HG02623 (cell line): ENCODE measurements at regions not wholly inside any gene's neighbourhood (a gene's known extent, or its start where the extent isn't known, plus 50 kb on each side); places are given as distances from the start of the nearest gene placed in this dataset.

Experiments used
- ATAC-seq: cut with Tn5 transposase; IDR thresholded peaks from one replicate; pipeline ENCODE4 v1.9.1; 2021; ENCODE audit warnings: moderate library complexity; ENCODE audit not compliant: unreplicated experiment

DNA sequence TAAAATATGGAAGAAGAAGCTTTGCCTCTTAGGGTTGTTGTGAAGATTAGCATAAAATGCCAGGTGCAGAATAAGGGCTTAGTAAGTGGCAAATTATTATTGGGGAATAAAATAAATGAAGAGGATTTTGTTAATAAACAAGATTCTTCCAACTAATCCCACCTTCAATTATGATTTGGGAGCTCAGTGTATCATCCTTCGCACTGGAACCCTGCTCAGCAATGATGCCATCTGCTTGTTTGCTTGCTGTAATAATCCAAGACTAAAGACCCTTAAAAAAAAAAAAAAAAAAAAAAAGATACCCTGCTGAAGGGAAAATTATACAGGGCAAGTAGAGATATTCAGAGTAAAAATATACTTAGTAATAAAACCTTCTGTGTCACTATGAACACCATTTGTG is 62.0 kb upstream of the RREB1 start:
- no peak for ATAC-seq

DNA sequence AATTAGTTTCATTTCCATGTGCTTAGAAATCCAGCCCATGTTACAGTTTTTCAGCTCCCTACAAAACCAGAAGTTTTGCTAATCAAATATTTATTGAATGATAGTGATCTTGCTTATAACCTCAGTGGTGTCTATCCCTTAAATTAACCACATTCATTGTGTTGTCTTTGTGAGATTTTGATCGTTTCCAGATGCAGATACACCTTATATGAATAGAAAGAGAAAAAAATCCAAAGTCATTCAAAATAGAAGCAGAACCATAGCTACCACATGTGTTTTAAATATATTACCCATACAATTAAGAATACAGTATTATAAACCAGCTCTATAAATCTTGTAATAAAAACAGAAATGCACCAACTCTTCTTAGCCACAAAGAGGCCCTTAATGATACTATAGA is 60.6 kb upstream of the RREB1 start:
- no peak for ATAC-seq

DNA sequence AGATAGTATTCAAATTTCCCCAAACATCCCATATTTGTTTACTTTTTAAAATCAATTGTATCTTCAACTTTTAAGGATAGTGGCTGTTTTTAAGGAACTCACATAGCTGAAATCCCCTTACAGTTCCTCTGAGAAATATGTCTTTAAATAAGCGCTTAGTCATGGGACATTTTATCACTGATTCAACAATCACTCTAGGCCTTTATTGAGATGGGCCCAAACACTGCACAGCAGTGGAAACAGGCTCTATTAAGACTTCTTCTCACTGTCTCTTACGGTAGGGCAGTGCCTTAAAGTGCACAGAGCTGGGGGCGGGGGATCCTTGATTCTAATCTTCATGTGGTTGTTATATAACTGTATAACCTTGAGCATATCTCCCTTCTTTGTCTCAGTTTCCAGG is 59.8 kb upstream of the RREB1 start:
- ATAC-seq = no peak

DNA sequence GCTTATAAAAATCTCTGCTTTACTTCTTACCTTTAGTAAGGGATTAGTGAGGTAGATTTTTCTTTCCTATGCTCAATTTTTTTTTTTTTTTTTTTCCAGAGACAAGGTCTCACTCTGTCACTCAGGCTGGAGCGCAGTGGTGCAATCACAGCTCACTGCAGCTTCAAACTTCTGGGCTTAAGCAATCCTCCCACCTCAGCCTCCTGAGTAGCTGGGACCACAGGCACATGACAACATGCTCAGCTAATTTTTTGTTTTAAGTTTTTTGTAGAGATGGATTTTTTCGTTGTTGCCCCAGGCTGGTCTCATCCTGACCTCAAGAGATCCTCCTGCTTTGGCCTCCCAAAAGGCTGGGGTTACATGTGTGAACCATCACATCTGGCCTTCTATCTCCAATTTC is 58.9 kb upstream of the RREB1 start:
- no peak for ATAC-seq

DNA sequence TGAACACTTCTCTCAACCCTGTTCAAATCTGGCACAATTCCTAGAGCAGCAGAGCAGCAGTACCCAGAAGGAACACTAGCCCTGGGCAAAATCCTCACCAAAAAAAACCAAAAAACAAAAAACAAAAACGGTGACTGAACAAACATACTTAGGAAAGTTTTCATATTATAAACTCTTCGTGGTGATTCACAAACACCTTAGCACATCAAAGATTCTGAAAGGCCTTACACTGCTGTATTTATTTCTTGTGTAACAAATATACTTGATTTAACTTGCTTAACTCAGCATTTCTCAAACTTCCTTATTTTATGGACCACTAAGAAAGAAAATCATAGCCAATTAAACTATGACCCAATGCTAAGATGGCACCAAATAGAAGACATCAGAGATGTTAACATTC is 57.8 kb upstream of the RREB1 start:
- ATAC-seq = no peak

DNA sequence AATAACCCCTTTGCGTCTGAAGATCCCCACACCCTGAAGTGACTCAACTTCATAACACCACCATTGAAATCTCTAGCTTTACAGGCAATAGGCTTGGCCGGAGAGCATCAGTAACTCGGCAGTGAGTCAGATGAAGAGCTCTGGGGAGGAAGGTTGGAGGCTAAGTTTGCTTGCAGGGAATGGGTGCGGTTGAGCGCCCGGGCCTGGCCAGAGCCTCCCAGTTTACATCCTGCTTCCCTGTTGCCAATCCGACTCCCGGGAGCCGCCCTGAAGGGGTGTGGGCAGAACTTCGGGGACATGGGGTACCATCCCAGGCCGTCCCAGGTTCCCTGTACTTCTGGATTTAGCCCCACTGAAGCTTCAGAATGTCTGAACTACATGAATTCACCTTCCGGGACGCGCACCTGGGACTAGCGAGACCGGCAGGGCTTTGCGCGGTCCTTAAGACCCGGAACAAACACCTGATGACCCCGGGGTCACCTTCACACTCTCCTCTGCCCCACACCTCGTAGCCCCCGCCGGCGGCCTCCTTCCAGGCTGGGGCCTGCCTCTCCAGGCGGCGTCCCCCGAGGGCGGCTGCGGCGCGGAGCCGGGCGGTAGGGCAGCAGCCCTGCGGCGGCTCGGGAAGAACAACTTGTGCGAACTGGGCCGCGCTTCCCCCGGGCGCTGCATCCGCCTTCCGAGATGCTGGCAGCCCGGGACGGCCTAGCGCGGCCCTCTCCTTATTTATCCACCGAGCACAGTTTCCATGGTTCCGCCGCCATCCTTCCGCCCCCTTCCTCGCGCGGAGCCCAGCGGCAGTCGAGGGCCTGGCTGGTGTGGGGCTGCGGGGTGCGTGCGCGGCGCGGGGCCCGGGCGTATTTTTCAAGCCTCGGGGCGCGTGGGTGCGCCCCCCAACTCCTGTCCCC is 56.6 kb upstream of the RREB1 start:
- ATAC-seq = peak; percentile 25

DNA sequence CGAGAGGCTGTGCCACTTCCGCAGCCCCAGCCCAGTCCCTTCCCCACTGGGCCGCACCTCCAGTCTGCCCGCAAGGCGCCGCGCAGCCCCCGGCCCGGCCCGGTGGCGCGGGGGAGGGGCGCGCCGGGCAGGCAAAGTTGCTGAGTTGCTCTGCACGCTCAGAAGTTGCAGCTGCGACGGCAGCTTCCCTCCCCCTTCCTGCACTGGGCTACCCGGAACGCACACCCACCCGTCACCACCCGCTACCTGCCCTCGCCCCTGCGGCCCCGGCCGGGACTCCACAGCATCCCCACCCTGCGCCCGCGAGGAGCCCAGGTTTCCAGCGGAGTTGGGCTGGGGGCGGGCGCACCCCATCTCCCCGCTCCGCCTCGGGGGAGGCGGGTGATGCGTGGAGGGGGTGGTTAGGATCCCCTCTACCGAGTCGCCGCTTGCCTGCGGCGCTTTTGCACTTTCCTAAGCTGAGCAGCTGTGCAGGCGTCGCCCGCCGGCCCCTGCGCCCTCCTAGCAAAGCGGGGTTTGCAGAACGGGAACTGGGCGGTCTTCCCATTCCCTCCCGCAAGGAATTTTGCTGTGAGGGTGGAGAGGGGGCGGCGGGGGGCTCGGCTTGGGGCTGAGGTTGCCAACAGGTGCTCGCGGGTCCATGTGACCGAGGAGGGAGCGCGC is 55.9 kb upstream of the RREB1 start:
- peak; percentile 53 for ATAC-seq

DNA sequence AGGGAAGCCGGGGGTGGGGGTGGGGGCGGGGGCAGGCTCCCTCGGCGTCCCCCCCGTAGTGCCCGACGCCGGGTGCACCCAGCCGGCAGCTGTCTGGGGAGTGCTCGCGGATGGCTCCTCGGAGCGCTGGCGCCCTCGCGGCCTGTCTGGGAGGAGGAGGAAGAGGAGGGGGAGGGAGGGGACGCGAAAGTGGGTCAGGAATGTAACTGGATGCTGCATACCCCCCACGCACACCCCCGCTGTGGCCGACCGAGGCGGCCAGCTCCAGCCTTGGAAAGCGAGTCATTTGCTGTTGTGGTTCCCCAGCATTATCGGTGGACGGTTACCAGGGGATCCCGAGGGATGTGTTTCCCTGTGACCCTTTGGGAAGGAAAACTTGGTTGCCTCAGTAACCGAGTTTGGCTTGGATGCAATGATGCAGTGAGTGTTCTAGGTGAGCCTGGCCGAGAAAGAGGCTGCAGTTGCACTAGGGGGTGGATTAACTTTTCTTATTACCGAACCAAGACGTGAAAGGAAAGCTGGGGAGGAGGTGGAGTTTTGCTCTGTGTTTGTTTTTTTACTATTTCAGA is 55.2 kb upstream of the RREB1 start:
- no peak for ATAC-seq

DNA sequence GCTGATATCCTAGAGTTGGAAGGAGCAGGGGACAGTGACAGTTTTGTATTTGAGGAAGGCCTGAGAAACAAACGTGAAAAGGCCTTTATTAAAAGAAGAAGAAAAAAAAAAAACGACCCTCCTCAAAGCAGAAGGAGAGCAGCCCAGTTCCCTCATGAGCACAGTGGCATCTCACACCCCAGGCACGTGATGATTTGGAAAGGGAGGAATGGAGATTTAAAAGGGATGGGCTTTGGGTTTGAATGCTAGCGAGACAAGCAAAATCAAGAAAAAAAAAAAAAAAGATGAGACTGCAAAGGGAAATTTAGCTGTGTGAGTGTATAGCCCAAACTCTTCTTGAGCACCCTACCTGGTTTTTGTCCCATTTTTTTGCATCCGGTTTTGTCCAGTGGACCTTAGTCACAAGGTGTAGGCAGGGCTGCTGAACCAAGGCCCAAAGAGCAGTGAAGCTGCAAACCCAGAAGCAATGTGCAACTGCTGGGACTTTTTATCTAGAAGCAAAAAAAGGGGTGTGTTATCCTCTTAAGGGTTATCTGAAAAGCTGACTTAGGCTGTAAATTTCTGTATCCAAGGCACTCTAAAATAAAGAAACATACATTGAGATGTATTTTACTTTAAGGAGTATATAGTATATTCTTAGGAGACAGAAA is 54.5 kb upstream of the RREB1 start:
- ATAC-seq = no peak
